CD4-positive, alpha-beta T cell treated with Interleukin-6 at 100 ng/mL for 8 hours (primary cell): ENCODE measurements at regions not wholly inside any gene's neighbourhood (a gene's known extent, or its start where the extent isn't known, plus 50 kb on each side); places are given as distances from the start of the nearest gene placed in this dataset.

Source experiments
- DNase-seq: peaks from one replicate; pipeline ENCODE4 v3.0.0-alpha.2; 2020; ENCODE audit warnings: mixed read lengths, low spot score

DNA sequence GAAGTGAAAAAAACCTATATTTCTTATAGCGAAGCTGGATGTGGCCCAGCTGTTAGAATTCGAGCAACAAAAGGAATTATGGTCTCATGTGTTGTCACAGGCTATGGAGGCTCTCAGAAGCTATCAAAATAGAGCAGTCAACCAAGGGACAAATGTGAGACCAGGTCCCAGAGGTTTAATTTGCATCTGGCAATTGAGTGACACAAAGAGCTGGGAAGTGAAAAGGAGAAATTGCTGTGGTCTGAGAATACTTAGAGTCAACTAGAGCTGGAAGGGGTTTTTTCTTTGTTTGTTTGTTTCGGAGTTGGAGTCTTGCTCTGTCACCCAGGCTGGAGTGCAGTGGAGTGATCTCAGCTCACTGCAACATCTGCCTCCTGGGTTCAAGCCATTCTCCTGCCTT is 61.3 kb upstream of the SMAD3 start:
- no peak for DNase-seq

DNA sequence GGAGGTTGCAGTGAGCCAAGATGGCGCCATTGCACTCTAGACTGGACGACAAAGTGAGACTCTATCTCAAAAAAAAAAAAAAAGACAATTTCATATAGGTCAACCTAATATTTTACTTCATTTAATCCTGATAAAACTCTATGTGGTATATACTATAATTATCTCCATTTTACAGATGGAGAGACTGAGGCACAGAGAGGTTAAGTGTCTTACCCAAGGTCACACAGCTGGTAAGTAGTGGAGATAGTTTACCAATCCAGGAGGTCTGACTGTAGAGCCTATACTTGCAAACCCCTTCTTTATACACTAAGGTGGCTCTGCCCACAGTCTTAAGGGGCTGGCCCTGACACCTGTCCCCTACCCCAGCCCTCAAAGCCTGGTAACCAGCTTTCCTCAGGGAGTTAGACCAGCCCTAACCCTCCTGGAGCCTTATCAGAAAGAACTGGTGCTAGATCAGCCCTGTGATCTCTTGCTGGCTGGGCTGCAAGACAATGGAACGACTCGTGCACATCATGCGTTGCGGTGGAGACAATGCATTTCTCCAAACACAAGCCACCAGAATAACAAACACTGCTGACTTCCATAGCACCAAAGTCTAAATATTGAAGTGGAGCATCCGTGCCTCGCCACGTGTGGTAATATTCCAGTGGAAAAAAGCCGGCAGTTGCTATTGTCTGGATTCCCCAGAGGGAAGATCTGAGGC is 60.0 kb upstream of the SMAD3 start:
- DNase-seq, result no peak

DNA sequence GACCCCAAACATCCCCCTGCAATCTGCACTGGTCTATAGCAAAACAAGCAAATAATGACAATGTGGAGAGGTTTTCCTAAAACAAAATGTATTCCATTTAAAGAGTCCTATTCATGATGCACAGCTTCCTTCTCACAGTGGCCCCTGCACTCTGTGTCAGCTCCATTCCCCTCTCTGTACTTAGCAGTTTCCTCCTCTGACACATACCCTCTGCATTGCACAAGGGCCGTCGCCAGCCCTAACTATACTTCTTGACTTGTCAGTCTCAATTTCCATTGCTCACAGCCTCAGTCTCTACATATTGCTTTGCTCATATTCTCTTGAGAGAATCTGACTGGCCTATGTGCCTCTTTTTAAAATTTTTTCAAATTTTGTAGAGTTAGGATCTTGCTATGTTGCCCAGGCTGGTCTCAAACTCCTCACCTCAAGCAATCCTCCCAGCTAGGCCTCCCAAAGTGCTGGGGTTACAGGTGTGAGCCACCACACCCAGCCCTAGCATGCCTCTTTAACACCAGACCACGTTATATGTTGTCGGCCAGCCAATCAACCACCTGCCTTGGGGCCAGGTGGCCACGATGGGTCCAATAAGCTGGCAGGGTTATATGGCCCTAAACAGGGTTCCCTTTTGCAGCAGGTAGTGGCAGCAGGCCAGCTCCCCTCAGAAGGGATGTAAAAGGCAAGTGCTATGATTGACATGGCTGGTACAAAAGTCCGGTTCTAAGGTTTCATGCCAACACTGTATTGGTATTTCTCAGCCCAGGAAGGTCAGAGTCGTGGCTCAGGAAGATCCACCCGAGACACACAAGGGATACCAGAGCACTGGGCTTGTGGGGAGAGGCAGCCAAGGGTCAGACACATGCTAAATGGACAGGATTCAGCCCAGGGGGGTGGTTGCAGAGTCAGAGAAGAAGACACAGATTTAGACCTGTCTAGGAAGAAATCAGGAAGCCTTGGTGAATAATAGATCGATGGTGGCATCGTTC is 59.0 kb upstream of the SMAD3 start:
- no peak for DNase-seq

DNA sequence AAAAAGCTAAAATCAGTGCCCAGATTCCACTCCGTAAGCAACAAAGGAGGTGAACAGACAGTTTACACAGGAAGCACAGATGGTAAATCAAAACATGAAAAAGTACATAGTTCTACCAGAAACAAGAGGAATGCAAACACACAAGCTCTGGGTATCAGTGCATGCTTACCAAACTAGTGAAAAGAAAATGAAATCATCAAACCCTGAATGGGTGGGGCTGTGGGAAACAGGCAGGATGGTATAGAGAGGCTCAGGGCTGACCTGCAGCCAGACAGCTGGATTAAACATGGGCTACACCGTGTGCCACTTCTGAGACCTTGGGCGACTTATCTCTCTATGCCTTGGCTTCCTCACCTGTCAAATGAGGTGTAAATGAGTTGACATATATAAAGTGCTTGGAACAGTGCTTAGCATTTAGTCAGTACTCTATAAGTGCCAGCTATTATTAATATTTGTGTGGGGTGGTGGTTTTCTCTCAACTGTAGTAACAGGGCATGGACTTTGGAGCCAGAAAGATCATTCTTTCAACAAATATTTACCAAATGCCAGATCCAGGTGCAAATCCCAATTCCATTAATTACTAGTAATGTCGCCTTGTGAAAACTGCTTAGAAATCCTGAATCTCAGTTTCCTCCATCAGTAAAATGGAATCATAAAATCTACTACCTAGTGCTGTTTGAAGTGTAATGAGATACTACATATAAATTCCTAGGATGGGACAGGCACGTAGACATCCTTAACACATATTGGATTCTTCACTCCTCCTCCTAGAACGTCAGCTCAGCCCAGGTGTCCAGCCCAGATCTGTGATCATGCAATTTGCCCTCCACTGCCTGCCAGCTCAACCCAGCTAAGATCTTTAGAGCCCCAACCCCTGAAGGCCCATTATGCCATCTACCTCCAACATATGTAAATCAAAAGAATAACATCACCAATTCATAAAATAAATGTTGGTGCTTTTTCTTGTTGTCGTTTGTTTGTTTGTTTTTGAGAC is 55.5 kb upstream of the SMAD3 start:
- DNase-seq, result no peak

DNA sequence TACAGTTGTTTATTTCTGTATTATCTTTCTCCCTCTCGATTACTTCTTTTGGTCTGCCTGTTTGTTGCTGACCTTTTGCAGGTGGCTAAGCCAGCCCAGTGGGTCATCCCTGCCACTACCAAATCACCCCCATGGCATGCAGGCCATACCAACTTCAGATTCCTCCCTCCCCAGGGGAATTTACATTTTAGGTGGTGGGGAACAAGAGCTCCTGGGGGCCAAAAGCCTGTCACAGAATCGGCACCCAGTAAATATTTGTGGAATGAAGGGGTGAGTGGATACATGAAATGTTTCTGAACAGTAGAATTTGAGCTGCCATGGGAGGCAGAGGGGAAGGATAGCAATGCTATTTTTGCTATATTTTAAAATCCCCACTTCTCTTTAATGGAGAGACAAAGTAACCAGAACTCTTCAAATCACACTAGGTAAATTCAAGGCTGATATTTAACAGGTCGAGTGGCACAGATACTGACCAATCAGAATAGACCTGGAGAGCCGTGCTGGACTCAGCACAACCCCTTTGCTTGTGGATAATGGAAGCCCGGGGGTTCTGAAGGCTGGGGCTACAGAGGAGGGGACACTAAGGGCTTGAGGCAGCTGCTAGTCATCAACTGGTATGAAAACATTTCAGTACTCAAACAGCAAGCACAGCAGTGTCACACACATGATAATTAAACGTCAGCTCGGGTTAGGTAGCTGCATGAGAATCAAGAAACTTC is 54.3 kb upstream of the SMAD3 start:
- DNase-seq, result no peak

DNA sequence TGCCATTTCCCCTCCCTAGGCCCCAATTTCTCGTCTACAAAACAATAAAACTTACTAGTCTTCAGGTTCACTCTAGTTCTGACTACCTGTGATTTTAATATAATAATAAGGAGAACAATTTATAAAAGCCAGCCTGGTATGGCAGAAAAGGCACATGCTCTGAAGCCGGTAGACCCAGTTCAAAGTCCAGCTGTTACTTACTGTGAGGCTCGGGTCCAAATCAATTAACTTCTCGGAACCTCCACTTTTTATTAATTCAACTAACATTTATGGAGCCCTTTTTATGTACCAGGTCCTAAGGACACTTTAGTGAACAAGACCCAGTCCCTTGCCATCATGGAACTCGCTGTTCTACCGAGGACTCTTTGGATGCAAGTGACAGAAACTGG is 53.8 kb upstream of the SMAD3 start:
- DNase-seq, result no peak

DNA sequence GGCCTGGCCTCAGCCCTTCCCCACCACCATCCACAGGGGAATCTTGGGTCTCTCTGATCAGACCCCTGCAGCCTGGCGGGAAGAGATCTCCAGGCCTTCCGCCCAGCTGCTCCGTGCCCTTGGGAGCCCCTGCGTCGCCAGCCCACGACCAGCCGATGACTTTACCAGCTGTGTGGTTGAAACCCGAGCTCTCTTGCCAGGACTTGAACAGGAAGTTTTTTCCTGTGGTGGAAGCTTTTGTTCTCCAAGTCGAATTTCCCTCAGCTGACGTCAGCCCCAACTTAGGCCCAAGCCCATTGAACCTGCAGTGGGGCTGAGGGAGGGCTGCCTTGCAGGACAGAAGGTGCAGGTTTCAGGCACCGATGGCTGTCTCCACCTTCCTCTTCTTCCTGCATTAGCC is 51.7 kb upstream of the SMAD3 start:
- no peak for DNase-seq
